Osteoblast (primary cell): ENCODE measurements at regions not wholly inside any gene's neighbourhood (a gene's known extent, or its start where the extent isn't known, plus 50 kb on each side); places are given as distances from the start of the nearest gene placed in this dataset.

ENCODE experiments used
- DNase-seq: peaks from one replicate; pipeline ENCODE4 v3.0.0; 2011; ENCODE audit warnings: low spot score, mixed read lengths; ENCODE audit not compliant: insufficient read length; ENCODE audit errors: missing footprints
- H2AFZ ChIP-seq: 2 replicates; pipeline ENCODE4 v1.6.0; 2011; ENCODE audit warnings: mild to moderate bottlenecking, low read length
- H3K27ac ChIP-seq: 2 replicates; pipeline ENCODE4 v1.5.1; 2011; ENCODE audit warnings: mild to moderate bottlenecking, low read depth, low read length, moderate library complexity
- H3K27me3 ChIP-seq: 2 replicates; pipeline ENCODE4 v1.6.0; 2012; ENCODE audit warnings: mild to moderate bottlenecking, control low read depth, inconsistent platforms, low read length, moderate library complexity; ENCODE audit not compliant: insufficient read depth
- H3K36me3 ChIP-seq: 2 replicates; pipeline ENCODE4 v1.5.1; 2011; ENCODE audit warnings: mild to moderate bottlenecking, low read length, control low read depth, moderate library complexity; ENCODE audit not compliant: insufficient read depth
- H3K4me1 ChIP-seq: 2 replicates; pipeline ENCODE4 v1.5.1; 2011; ENCODE audit warnings: mild to moderate bottlenecking, low read length, control low read depth, moderate library complexity; ENCODE audit not compliant: insufficient read depth
- H3K4me2 ChIP-seq: 2 replicates; pipeline ENCODE4 v1.6.0; 2011; ENCODE audit warnings: mild to moderate bottlenecking, low read length; ENCODE audit not compliant: insufficient read depth
- H3K4me3 ChIP-seq: fragments of 200-600 bp; sonication (generic); 3 replicates; pipeline ENCODE4 v1.5.1; 2012; ENCODE audit warnings: mild to moderate bottlenecking, low read length, inconsistent platforms; ENCODE audit not compliant: insufficient read depth
- H3K79me2 ChIP-seq: 2 replicates; pipeline ENCODE4 v1.6.0; 2012; ENCODE audit warnings: mild to moderate bottlenecking, low read length, control low read depth, inconsistent platforms; ENCODE audit not compliant: insufficient read depth
- H3K9me3 ChIP-seq: 2 replicates; pipeline ENCODE4 v1.5.1; 2011; ENCODE audit warnings: low read depth, low read length, control low read depth
- H4K20me1 ChIP-seq: 2 replicates; pipeline ENCODE4 v1.6.0; 2012; ENCODE audit warnings: mild to moderate bottlenecking, low read length, control low read depth; ENCODE audit not compliant: insufficient read depth
- CTCF ChIP-seq: IDR thresholded peaks from 2 replicates; pipeline ENCODE4 v1.5.1; 2011; ENCODE audit warnings: mild to moderate bottlenecking, low read depth, low read length, moderate library complexity; ENCODE audit errors: extremely low read depth

GRCh38 chr7:111660478-111660877, 98.2 kb upstream of the IMMP2L start:
- Histone ChIP-seq H3K36me3 (no peaks in the 10 kb centered on the region), H3K4me1 (no peaks in the 10 kb centered on the region), H3K9me3 (no peaks in the 10 kb centered on the region), H3K4me2 (no peak overlapping the region), H3K79me2 (no peaks in the 10 kb centered on the region), H3K27ac (no peak overlapping the region), H3K4me3 (no peak overlapping the region), H3K27me3 (no peaks in the 10 kb centered on the region), H4K20me1 (no peaks in the 10 kb centered on the region), H2AFZ (no peak overlapping the region)
- no peak for TF ChIP-seq CTCF
- no peak for DNase-seq

- Histone ChIP-seq H3K4me2 (no peak overlapping the region), H4K20me1 (no peaks in the 10 kb centered on the region), H3K4me3 (no peak overlapping the region), H3K36me3 (no peaks in the 10 kb centered on the region), H3K4me1 (no peaks in the 10 kb centered on the region), H2AFZ (no peak overlapping the region), H3K27ac (no peak overlapping the region), H3K27me3 (no peaks in the 10 kb centered on the region), H3K79me2 (no peaks in the 10 kb centered on the region), H3K9me3 (no peaks in the 10 kb centered on the region)
- TF ChIP-seq CTCF = no peak
- no peak for DNase-seq
These were observed 96.3 kb upstream of the IMMP2L start for GRCh38 chr7:111658546-111658945.

- no peak for TF ChIP-seq CTCF
- Histone ChIP-seq H3K4me2 (no peak overlapping the region), H2AFZ (no peak overlapping the region), H3K4me1 (no peaks in the 10 kb centered on the region), H3K36me3 (no peaks in the 10 kb centered on the region), H4K20me1 (no peaks in the 10 kb centered on the region), H3K79me2 (no peaks in the 10 kb centered on the region), H3K27ac (no peak overlapping the region), H3K4me3 (no peak overlapping the region), H3K9me3 (no peaks in the 10 kb centered on the region), H3K27me3 (no peaks in the 10 kb centered on the region)
- no peak for DNase-seq
These were observed 94.7 kb upstream of the IMMP2L start for GRCh38 chr7:111657018-111657417.

- Histone ChIP-seq H3K4me3 (no peak overlapping the region), H2AFZ (no peak overlapping the region), H3K79me2 (no peaks in the 10 kb centered on the region), H3K27me3 (no peaks in the 10 kb centered on the region), H3K36me3 (no peaks in the 10 kb centered on the region), H3K9me3 (no peaks in the 10 kb centered on the region), H3K27ac (no peak overlapping the region), H3K4me1 (no peaks in the 10 kb centered on the region), H4K20me1 (no peaks in the 10 kb centered on the region), H3K4me2 (no peak overlapping the region)
- DNase-seq = no peak
- TF ChIP-seq CTCF = no peak
These were observed 92.1 kb upstream of the IMMP2L start for GRCh38 chr7:111654343-111654742.
